A549 (cell line): ENCODE measurements at regions not wholly inside any gene's neighbourhood (a gene's known extent, or its start where the extent isn't known, plus 50 kb on each side); places are given as distances from the start of the nearest gene placed in this dataset.

ENCODE experiments used
- ATAC-seq, 2 experiments: fragments of 200-7000 bp in 1 of 2; fragments of >200 bp in 1 of 2; cut with Nextera tagmentation in 1 of 2; cut with Tn5 transposase in 1 of 2; 3 replicates each; pipeline versions ENCODE4 v1.8.0 to v1.9.1; 2018 to 2020; ENCODE audit warnings: mild to moderate bottlenecking in 1 of 2, moderate library complexity in 1 of 2
- CTCF ChIA-PET: fragments of 300-600 bp; sonication (Branson Sonifier 250); formaldehyde crosslinking; extraction: SDS; loops from one replicate; lab custom pipeline; 2021; ENCODE audit warnings: antibody characterized with exemption, inconsistent platforms; lab: Yijun Ruan, JAX
- POLR2A ChIA-PET: fragments of 350-600 bp; formaldehyde crosslinking; extraction: SDS; loops from one replicate; lab custom pipeline; 2021; ENCODE audit warnings: antibody characterized with exemption, inconsistent platforms; lab: Yijun Ruan, JAX
- DNase-seq, 2 experiments: peaks; one replicate each; pipeline versions ENCODE4 v3.0.0 to v3.0.0-alpha.2; 2011 to 2016; ENCODE audit warnings: low read depth in 1 of 2, low spot score in 1 of 2
- FAIRE-seq: peaks from 2 replicates; lab custom pipeline; 2011; peaks lifted over from hg19 to GRCh38; lab: Jason Lieb, UNC
- H3K27ac ChIP-seq, 2 experiments: fragments of >200 bp; sonication (Bioruptor Twin); formaldehyde crosslinking; 3 replicates each; pipeline ENCODE4 v1.5.1; 2016 to 2017
- H3K4me1 ChIP-seq: fragments of >200 bp; sonication (Bioruptor Twin); formaldehyde crosslinking; 3 replicates; pipeline ENCODE4 v1.6.1; 2016
- H3K4me2 ChIP-seq: fragments of >200 bp; sonication (Bioruptor Twin); formaldehyde crosslinking; 3 replicates; pipeline ENCODE4 v1.6.1; 2016
- H3K4me3 ChIP-seq: fragments of >200 bp; sonication (Bioruptor Twin); formaldehyde crosslinking; 3 replicates; pipeline ENCODE4 v1.5.1; 2016
- H3K9me3 ChIP-seq: fragments of >200 bp; sonication (Bioruptor Twin); formaldehyde crosslinking; 3 replicates; pipeline ENCODE4 v1.6.1; 2016
- E2F6 ChIP-seq: IDR thresholded peaks from 2 replicates; pipeline ENCODE4 v1.6.1; 2012; ENCODE audit warnings: low read depth, borderline replicate concordance
- EHMT2 ChIP-seq: fragments of 200-600 bp; sonication (generic); IDR thresholded peaks from 2 replicates; pipeline ENCODE4 v1.6.1; 2016; ENCODE audit warnings: antibody characterized with exemption, low read depth, mild to moderate bottlenecking, moderate library complexity
- FOSB ChIP-seq: fragments of 250-450 bp; sonication (Bioruptor Pico); IDR thresholded peaks from 2 replicates; pipeline ENCODE4 v1.5.0; 2020; ENCODE audit warnings: mild to moderate bottlenecking, moderate library complexity
- FOSL2 ChIP-seq, 2 experiments: fragments of 450-650 bp in 1 of 2; fragments of >200 bp in 1 of 2; sonication (Bioruptor Twin) in 1 of 2; formaldehyde crosslinking; IDR thresholded peaks; 2 replicates each; pipeline versions ENCODE4 v1.5.0 to v1.6.1; 2016 to 2020; ENCODE audit warnings: mild to moderate bottlenecking in 1 of 2, moderate library complexity in 1 of 2
- FOXS1 ChIP-seq: fragments of 250-450 bp; sonication (Bioruptor Pico); IDR thresholded peaks from 2 replicates; pipeline ENCODE4 v1.5.0; 2020; ENCODE audit warnings: mild to moderate bottlenecking, moderate library complexity
- HDAC2 ChIP-seq: fragments of 200-600 bp; sonication (generic); IDR thresholded peaks from 2 replicates; pipeline ENCODE4 v1.6.1; 2016
- HES2 ChIP-seq: fragments of >200 bp; sonication (Bioruptor Twin); formaldehyde crosslinking; IDR thresholded peaks from 2 replicates; pipeline ENCODE4 v1.6.1; 2016
- HEYL ChIP-seq: fragments of 250-450 bp; sonication (Bioruptor Pico); IDR thresholded peaks from 2 replicates; pipeline ENCODE4 v1.8.0; 2021; ENCODE audit warnings: mild to moderate bottlenecking, moderate library complexity
- HOXB5 ChIP-seq: fragments of 250-450 bp; sonication (Bioruptor Pico); IDR thresholded peaks from 2 replicates; pipeline ENCODE4 v1.5.0; 2020; ENCODE audit warnings: mild to moderate bottlenecking, moderate library complexity
- JUN ChIP-seq, 2 experiments: fragments of >200 bp; sonication (Bioruptor Twin); formaldehyde crosslinking; IDR thresholded peaks; 2 replicates in 1 of 2; 3 replicates in 1 of 2; pipeline ENCODE4 v1.6.1; 2016 to 2017
- KDM1A ChIP-seq: fragments of 200-600 bp; sonication (generic); IDR thresholded peaks from 2 replicates; pipeline ENCODE4 v1.6.1; 2016; ENCODE audit warnings: low read depth, mild to moderate bottlenecking
- KDM5A ChIP-seq: fragments of 200-600 bp; sonication (generic); IDR thresholded peaks from 2 replicates; pipeline ENCODE4 v1.6.1; 2016; ENCODE audit warnings: antibody characterized with exemption, mild to moderate bottlenecking
- NFE2L2 ChIP-seq: fragments of 150-350 bp; conservative IDR thresholded peaks from 2 replicates; pipeline ENCODE4 v1.6.1; 2014; ENCODE audit warnings: low read length
- PHF8 ChIP-seq: fragments of 200-600 bp; sonication (generic); IDR thresholded peaks from 2 replicates; pipeline ENCODE4 v1.6.1; 2016; ENCODE audit warnings: low read depth, mild to moderate bottlenecking, antibody characterized with exemption, moderate library complexity, borderline replicate concordance
- POLR2A ChIP-seq: IDR thresholded peaks from 2 replicates; pipeline ENCODE4 v1.6.1; 2012; ENCODE audit warnings: mild to moderate bottlenecking, low read length
- RCOR1 ChIP-seq: fragments of 150-350 bp; IDR thresholded peaks from 2 replicates; pipeline ENCODE4 v1.6.1; 2014; ENCODE audit warnings: antibody characterized with exemption, low read length, low read depth
- REST ChIP-seq: fragments of 200-600 bp; sonication (generic); IDR thresholded peaks from 2 replicates; pipeline ENCODE4 v1.6.1; 2016; ENCODE audit warnings: antibody characterized with exemption, mild to moderate bottlenecking, moderate library complexity
- RFX5 ChIP-seq: fragments of 450-650 bp; IDR thresholded peaks from 2 replicates; pipeline ENCODE4 v1.7.1; 2014; ENCODE audit warnings: antibody characterized with exemption, mild to moderate bottlenecking, moderate library complexity
- SMC3 ChIP-seq: fragments of >200 bp; sonication (Bioruptor Twin); formaldehyde crosslinking; IDR thresholded peaks from 3 replicates; pipeline ENCODE4 v1.6.1; 2018; ENCODE audit warnings: inconsistent platforms
- ZC3H11A ChIP-seq: fragments of 450-650 bp; IDR thresholded peaks from 2 replicates; pipeline ENCODE4 v1.6.1; 2014; ENCODE audit warnings: antibody characterized with exemption, mild to moderate bottlenecking
- ZNF302 ChIP-seq: fragments of 250-450 bp; sonication (Bioruptor Pico); IDR thresholded peaks from 2 replicates; pipeline ENCODE4 v1.9.0; 2021; ENCODE audit warnings: inconsistent platforms, mild to moderate bottlenecking, moderate library complexity
- ZSCAN20 ChIP-seq: fragments of 250-450 bp; sonication (Bioruptor Pico); IDR thresholded peaks from 2 replicates; pipeline ENCODE4 v1.8.0; 2022; ENCODE audit warnings: mild to moderate bottlenecking, moderate library complexity
- WGBS: methylation state at CpG from one replicate; pipeline ENCODE4 v1.1.6; 2017; ENCODE audit errors: missing lambda C conversion rate; 5-methylcytosine and 5-hydroxymethylcytosine counted together
- TF ChIP-seq, protein P1 (sequence below): IDR thresholded peaks from 2 replicates; pipeline ENCODE4 v1.6.1; 2012
- TF ChIP-seq, protein P2 (sequence below): fragments of 250-450 bp; sonication (Bioruptor Pico); IDR thresholded peaks from 2 replicates; pipeline ENCODE4 v1.5.0; 2020; ENCODE audit warnings: low read depth, mild to moderate bottlenecking, moderate library complexity
- TF ChIP-seq, protein P3 (sequence below): IDR thresholded peaks from 2 replicates; pipeline ENCODE4 v1.6.1; 2012

- 0% methylated on average over 1 of the region's 1 CpG for WGBS
- DNase-seq, result no peak
- ChIA-PET POLR2A (no interaction called here), CTCF (no interaction called here)
- TF ChIP-seq REST, result no peak
- no peak for TF ChIP-seq EHMT2
- TF ChIP-seq NFE2L2, result no peak
- TF ChIP-seq POLR2A, result no peak
- TF ChIP-seq HOXB5, result no peak
- TF ChIP-seq, protein P1, sequence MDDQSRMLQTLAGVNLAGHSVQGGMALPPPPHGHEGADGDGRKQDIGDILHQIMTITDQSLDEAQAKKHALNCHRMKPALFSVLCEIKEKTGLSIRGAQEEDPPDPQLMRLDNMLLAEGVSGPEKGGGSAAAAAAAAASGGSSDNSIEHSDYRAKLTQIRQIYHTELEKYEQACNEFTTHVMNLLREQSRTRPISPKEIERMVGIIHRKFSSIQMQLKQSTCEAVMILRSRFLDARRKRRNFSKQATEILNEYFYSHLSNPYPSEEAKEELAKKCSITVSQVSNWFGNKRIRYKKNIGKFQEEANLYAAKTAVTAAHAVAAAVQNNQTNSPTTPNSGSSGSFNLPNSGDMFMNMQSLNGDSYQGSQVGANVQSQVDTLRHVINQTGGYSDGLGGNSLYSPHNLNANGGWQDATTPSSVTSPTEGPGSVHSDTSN, result no peak
- TF ChIP-seq PHF8, result no peak
- TF ChIP-seq KDM1A, result no peak
- no peak for TF ChIP-seq ZC3H11A
- ATAC-seq, result no peak
- FAIRE-seq, result no peak
- no peak overlapping the region for H3K4me3 ChIP-seq
- H3K9me3 ChIP-seq, result no peaks in the 10 kb centered on the region; the same call in 2 of the 3 replicates
- H3K4me1 ChIP-seq, result no peaks in the 10 kb centered on the region
- H3K4me2 ChIP-seq, result no peak overlapping the region
- H3K27ac ChIP-seq, result no peak overlapping the region
These were observed 2106.2 kb downstream of the TP53TG3F start for GRCh38 chr16:35565626-35566025.

GRCh38 chr16:35569413-35569812 is 2110.0 kb downstream of the TP53TG3F start:
- TF ChIP-seq SMC3 (no peak), E2F6 (no peak), JUN (IDR thresholded peaks at IDR 0.05) (no peak), ZSCAN20 (no peak), HEYL (CRISPR knock-in tag) (no peak), KDM1A (no peak), NFE2L2 (no peak), KDM5A (no peak), FOSL2 (IDR thresholded peaks at IDR 0.05) (no peak), FOSL2 (CRISPR knock-in tag; IDR thresholded peaks at IDR 0.05) (no peak), HDAC2 (no peak)
- no peak for DNase-seq

DNA sequence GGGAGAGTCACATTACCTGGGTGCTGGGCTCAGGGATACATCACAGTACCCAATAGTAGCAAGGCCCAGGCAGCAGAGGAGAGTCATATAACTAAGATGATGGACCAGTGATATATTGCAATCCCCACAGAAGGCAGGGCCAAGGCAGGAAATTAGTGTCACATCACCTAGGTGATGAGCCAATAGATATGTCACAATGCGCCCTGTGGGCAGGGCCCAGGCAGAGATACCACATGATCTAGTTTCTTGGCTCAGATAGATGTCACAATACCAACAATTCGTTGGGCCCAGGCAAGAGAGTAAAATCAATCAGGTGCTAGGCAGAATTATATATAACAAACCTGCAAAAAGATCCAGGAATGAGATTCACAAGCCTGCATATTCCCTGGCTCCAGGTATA is 2111.5 kb downstream of the TP53TG3F start:
- POLR2A ChIA-PET, result no interaction called here
- FAIRE-seq (no peak), DNase-seq (no peak), ATAC-seq (no peak)
- WGBS, result 6% methylated on average over 2 of the region's 2 CpGs
- H3K4me1 ChIP-seq, result no peaks in the 10 kb centered on the region
- H3K9me3 ChIP-seq, result no peaks in the 10 kb centered on the region; the same call in 2 of the 3 replicates
- no peak overlapping the region for H3K4me2 ChIP-seq
- CTCF ChIA-PET, result no interaction called here
- H3K27ac ChIP-seq, result no peak overlapping the region
- no peak overlapping the region for H3K4me3 ChIP-seq
- no peak for TF ChIP-seq PHF8
- TF ChIP-seq NFE2L2, result no peak
- no peak for TF ChIP-seq FOXS1
- TF ChIP-seq FOSL2 (IDR thresholded peaks at IDR 0.05), result no peak
- TF ChIP-seq FOSL2 (CRISPR knock-in tag; IDR thresholded peaks at IDR 0.05), result no peak
- TF ChIP-seq RCOR1, result no peak
- TF ChIP-seq RFX5, result no peak
- TF ChIP-seq HOXB5, result no peak
- TF ChIP-seq, protein P2, sequence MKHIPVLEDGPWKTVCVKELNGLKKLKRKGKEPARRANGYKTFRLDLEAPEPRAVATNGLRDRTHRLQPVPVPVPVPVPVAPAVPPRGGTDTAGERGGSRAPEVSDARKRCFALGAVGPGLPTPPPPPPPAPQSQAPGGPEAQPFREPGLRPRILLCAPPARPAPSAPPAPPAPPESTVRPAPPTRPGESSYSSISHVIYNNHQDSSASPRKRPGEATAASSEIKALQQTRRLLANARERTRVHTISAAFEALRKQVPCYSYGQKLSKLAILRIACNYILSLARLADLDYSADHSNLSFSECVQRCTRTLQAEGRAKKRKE (CRISPR knock-in tag), result no peak
- TF ChIP-seq ZNF302, result no peak
- TF ChIP-seq SMC3, result no peak
- TF ChIP-seq FOSB (CRISPR knock-in tag), result no peak
- TF ChIP-seq POLR2A, result no peak
- TF ChIP-seq JUN (IDR thresholded peaks at IDR 0.05), result no peak
- TF ChIP-seq HES2, result no peak
- TF ChIP-seq, protein P3, sequence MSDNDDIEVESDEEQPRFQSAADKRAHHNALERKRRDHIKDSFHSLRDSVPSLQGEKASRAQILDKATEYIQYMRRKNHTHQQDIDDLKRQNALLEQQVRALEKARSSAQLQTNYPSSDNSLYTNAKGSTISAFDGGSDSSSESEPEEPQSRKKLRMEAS, result no peak

More at GRCh38 chr16:35569413-35569812, 2110.0 kb downstream of the TP53TG3F start:
- no peak overlapping the region for H3K4me3 ChIP-seq
- H3K4me2 ChIP-seq, result no peak overlapping the region
- ChIA-PET CTCF (no interaction called here), POLR2A (no interaction called here)
- no peaks in the 10 kb centered on the region; the same call in 2 of the 3 replicates for H3K9me3 ChIP-seq
- no peak for FAIRE-seq
- H3K4me1 ChIP-seq, result no peaks in the 10 kb centered on the region
- ATAC-seq, result no peak
- no peak overlapping the region for H3K27ac ChIP-seq
